HG03457 (cell line): ENCODE measurements at regions not wholly inside any gene's neighbourhood (a gene's known extent, or its start where the extent isn't known, plus 50 kb on each side); places are given as distances from the start of the nearest gene placed in this dataset.

Experiments
- ATAC-seq: cut with Tn5 transposase; IDR thresholded peaks from one replicate; pipeline ENCODE4 v1.9.1; 2021; ENCODE audit warnings: moderate number of reproducible peaks; ENCODE audit not compliant: unreplicated experiment

DNA sequence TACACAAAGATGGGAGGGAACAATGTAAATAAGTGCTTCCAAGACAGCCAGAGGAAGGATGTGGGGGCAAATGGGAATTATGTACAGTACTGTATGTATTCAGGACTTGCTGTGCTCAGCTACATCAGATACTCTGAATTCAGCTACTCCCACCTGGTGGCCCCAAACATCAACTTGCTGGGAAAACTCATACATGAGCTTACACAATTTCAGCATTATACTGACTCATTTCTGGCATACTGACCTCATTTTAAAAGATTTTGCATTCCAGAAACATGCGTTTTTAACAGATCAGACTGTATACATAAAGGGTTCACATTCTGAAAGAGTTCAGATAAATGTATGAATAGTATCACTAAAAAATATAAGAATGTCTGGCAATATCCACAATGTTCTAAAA is 59.7 kb downstream of the GPX5 start:
- ATAC-seq: no peak

- ATAC-seq: no peak
Observed at GRCh38 chr6:28586324-28586723, 60.6 kb downstream of the GPX5 start.

DNA sequence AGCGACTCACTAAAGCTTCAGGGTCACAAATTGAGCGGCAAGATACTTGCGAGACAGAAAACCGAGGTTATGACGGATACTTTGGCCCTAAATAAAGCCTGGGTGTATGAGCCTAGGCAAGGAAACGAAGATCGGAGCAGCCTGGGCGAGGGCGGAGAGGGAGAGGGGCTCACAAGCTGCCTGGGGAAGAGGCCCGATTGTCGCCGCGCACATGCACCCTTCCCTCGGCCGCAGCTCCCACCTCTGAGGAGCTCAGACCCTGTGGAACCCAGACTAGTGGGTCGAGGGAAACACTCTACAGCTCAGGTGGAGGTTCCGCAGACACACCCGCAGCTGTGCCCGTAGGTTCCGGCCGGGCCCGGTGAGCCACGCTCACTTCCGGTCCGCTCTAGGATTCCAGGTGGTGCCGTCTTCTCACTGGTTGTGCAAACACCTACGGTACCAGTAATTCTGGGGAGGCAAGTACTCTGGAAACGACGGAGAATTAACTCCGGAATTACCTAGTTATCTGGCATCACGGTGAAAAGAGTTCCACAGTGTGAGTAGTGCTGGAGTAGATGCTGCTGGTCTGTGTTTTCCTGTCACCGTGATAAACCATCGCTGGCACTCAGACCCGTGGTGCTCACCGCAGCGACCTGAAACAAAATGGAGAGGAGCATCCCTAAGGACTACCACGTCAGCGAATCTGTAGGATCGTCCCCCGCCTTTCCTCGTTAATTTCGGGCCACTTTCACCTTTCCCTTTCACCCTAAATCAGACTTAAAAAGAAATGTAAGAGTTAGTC is 61.5 kb downstream of the GPX5 start:
- no peak for ATAC-seq

- no peak for ATAC-seq
Observed at GRCh38 chr6:28587746-28588075, 62.0 kb downstream of the GPX5 start.

DNA sequence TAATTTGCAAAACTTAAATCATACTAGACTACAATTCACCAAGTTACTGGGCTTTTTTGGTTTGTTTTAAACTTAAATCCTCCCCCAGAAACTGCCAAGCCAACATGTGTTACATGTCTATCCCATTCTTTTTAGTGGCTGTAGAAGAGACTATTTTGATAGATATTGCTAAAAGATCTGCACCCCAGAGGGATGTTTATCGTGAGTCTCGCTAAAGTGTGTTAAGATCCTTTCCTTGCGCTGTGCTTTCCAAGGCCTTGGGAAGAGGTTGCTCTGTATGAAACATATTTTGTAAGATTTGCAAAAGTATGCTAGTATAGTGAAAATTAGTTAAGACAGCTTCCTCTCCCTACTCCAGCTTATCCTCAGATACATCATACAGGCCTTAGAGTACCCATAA is 63.0 kb downstream of the GPX5 start:
- no peak for ATAC-seq

GRCh38 chr6:28589234-28589956 is 63.7 kb downstream of the GPX5 start:
- ATAC-seq: peak; percentile 41

GRCh38 chr6:28589957-28590349 is 64.3 kb downstream of the GPX5 start:
- ATAC-seq: no peak

GRCh38 chr6:28597217-28597835 is 71.6 kb downstream of the GPX5 start:
- ATAC-seq: no peak

DNA sequence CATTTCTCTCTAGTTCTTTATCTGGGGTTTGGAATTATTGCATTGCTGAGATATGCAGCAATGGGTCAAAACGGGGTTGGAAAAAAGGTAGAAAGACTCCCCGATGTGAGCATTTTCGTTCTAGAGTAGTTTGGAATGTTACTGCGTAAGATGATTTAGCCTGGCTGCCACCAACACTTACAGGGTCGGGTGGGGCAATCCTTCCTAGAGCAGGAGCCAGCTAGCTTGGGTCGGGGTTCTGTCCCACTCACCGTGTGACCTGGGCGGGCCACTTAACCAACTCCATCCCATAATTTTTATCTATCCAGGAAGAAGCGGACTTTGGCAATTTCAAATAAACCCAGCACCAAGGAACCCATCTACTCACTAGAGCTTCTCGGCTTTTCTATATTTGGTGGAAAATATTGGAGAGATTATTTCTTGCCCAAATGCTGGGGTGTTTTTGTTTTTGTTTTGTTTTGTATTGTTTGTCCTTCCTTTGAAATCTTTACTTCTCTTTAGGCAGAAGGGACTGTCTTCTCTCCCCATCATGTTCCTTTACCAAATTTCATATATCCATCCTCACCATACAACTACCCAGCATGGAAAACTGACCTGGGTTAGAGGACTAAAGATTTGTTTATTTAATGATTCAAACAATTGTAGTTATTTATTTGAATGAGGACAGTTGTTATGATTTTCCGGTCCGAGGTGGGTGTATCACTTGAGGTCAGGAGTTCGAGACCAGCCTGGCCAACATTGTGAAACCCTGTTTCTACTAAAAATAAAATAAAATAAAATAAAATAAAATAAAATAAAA is 72.4 kb downstream of the GPX5 start:
- no peak for ATAC-seq

DNA sequence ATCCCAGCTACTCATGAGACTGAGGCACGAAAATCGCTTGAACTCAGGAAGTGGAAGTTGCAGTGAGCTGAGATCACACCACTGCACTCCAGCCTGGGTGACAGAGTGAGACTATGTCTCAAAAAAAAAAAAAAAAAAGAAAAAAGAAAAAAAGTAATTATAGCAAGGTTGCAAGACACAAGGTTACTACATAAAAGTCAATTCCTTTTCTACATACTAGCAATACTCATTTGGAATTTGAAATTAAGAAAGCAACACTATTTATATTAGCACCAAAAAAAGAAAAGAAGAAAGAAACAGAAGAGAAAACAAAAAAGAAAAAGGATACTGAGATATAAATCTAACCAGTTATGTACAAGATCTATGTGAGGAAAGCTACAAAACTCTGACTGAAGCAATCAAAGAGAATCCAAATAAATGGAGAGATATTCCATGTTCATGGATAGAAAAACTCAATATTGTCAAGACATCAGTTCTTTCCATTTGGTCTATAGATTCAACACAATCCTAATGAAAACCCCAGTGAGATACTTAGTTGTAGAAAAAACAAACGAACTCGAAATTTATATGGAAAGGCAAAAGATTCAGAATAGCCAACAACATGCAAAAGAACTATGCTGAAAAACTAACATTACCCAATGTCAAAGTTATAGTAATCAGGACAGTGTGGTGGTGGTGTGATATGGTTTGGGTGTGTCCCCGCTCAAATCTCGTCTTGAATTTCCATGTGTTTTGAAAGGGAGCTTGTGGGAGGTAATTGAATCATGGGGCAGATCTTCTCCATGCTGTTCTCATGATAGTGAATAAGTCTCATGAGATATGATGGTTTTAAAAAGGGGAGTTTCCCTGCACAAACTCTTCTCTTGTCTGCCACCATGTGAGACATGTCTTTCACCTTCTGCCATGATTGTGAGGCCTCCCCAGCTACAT is 73.3 kb downstream of the GPX5 start:
- no peak for ATAC-seq

- ATAC-seq: no peak
Observed at GRCh38 chr6:28600245-28600644, 74.6 kb downstream of the GPX5 start.

DNA sequence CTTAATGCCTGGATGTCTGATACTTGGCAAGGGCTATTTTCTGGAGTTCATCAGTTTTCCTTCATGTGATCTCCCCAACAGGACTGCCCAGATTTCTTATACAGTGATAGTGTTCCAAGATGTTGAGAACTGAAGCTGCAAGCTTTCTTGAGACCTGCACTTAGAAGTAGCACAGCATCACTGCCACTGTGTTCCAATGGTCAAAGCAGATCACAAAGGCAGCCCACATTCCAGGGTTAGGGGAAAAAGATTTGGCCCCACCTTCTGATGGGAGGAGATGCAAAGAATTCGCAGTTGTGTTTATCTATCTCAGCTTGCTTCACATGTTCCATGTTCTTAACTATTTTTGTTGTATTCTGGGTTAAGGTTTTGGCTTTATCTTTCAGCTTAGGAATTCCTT is 78.2 kb downstream of the GPX5 start:
- ATAC-seq: no peak

- no peak for ATAC-seq
Observed at GRCh38 chr6:28606424-28607391, 81.0 kb downstream of the GPX5 start.

GRCh38 chr6:28607990-28608389 is 82.3 kb downstream of the GPX5 start:
- ATAC-seq: no peak

DNA sequence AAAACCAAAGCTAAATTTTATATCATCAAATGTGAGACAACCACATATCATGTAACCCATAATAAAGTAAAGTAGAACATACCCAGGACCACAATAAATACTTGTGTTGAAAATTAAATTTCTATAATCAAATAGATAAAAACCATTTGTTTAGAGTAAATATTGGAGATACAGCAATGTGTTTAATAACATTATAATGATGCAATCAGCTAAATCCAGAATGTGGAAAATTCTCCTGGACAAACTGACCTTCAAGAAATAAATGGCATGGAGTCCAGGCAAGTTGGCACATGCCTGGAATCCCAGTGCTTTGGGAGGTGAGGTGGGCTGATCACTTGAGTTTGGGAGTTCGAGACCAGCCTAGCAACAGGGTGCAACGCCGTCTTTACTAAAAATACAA is 84.0 kb downstream of the GPX5 start:
- no peak for ATAC-seq

DNA sequence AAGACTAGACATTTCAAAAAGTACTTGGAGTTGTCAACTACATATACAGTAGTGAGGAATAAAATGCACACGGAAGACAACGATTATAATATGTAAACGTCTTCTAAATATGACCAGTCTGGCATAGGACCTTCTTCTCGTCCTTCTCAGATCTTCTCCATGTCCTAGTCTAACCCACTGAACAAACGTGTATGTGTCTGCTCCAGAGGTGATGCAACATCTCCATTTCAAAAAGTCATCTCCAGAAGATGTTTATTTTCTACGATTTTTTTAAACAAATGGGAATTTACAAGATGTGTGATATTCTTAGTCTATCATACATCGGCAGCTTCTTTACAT is 89.9 kb downstream of the GPX5 start:
- no peak for ATAC-seq

- no peak for ATAC-seq
Observed at GRCh38 chr6:28615955-28616747, 90.5 kb downstream of the GPX5 start.

- ATAC-seq: no peak
Observed at GRCh38 chr6:28618898-28619555, 93.3 kb downstream of the GPX5 start.
